ENCODE measurements at regions not wholly inside any gene's neighbourhood (a gene's known extent, or its start where the extent isn't known, plus 50 kb on each side); places are given as distances from the start of the nearest gene placed in this dataset.

GRCh38 chr22:22946131-22946530 lies 58.5 kb downstream of the IGLL5 start:
- Histone ChIP-seq H3K4me3 (ENCODE audit: insufficient read depth, low read length) (no peak overlapping the region), H3K27ac (ENCODE audit: low read depth, low read length) (no peak overlapping the region), H3K9me3 (ENCODE audit: low read depth, low read length) (no peaks in the 10 kb centered on the region), H2AFZ (ENCODE audit: low read length) (no peak overlapping the region), H4K20me1 (ENCODE audit: insufficient read depth, low read length) (no peaks in the 10 kb centered on the region), H3K79me2 (ENCODE audit: insufficient read depth, low read length) (no peaks in the 10 kb centered on the region), H3K36me3 (ENCODE audit: insufficient read depth, low read length) (no peaks in the 10 kb centered on the region), H3K4me1 (ENCODE audit: insufficient read depth, low read length) (no peaks in the 10 kb centered on the region), H3K27me3 (ENCODE audit: insufficient read depth, low read length) (no peaks in the 10 kb centered on the region), H3K4me2 (ENCODE audit: insufficient read depth, low read length) (no peak overlapping the region)
- TF ChIP-seq CTCF (IDR thresholded peaks at IDR 0.05; ENCODE audit: extremely low read depth, low read depth, low read length), result no peak
- DNase-seq (ENCODE audit: insufficient read length, low spot score, missing footprints), result no peak

GRCh38 chr22:22948651-22949571 lies 61.3 kb downstream of the IGLL5 start:
- no peak overlapping the region for H3K27ac ChIP-seq (ENCODE audit: low read depth, low read length)

GRCh38 chr22:22949953-22950352 lies 62.3 kb downstream of the IGLL5 start:
- no peaks in the 10 kb centered on the region for H3K36me3 ChIP-seq (ENCODE audit: insufficient read depth, low read length)
- peak; percentile 26 for DNase-seq (ENCODE audit: insufficient read length, low spot score, missing footprints)
- H3K79me2 ChIP-seq (ENCODE audit: insufficient read depth, low read length), result no peaks in the 10 kb centered on the region
- no peak overlapping the region for H2AFZ ChIP-seq (ENCODE audit: low read length)
- no peak for TF ChIP-seq CTCF (IDR thresholded peaks at IDR 0.05; ENCODE audit: extremely low read depth, low read depth, low read length)
- H3K4me3 ChIP-seq (ENCODE audit: insufficient read depth, low read length), result no peak overlapping the region
- no peaks in the 10 kb centered on the region for H3K9me3 ChIP-seq (ENCODE audit: low read depth, low read length)
- H4K20me1 ChIP-seq (ENCODE audit: insufficient read depth, low read length), result no peaks in the 10 kb centered on the region
- H3K4me2 ChIP-seq (ENCODE audit: insufficient read depth, low read length), result no peak overlapping the region
- no peak overlapping the region for H3K27ac ChIP-seq (ENCODE audit: low read depth, low read length)
- no peaks in the 10 kb centered on the region for H3K4me1 ChIP-seq (ENCODE audit: insufficient read depth, low read length)
- peaks cover 19% of the 10 kb centered on the region for H3K27me3 ChIP-seq (ENCODE audit: insufficient read depth, low read length)

More at GRCh38 chr22:22948651-22949571, 61.3 kb downstream of the IGLL5 start:
- Histone ChIP-seq H3K4me1 (ENCODE audit: insufficient read depth, low read length) (no peaks in the 10 kb centered on the region), H2AFZ (ENCODE audit: low read length) (no peak overlapping the region), H3K4me3 (ENCODE audit: insufficient read depth, low read length) (no peak overlapping the region), H3K9me3 (ENCODE audit: low read depth, low read length) (no peaks in the 10 kb centered on the region), H4K20me1 (ENCODE audit: insufficient read depth, low read length) (no peaks in the 10 kb centered on the region), H3K4me2 (ENCODE audit: insufficient read depth, low read length) (no peak overlapping the region), H3K36me3 (ENCODE audit: insufficient read depth, low read length) (no peaks in the 10 kb centered on the region), H3K27me3 (ENCODE audit: insufficient read depth, low read length) (peaks cover 11% of the 10 kb centered on the region), H3K79me2 (ENCODE audit: insufficient read depth, low read length) (no peaks in the 10 kb centered on the region)
- DNase-seq (ENCODE audit: insufficient read length, low spot score, missing footprints), result no peak
- no peak for TF ChIP-seq CTCF (IDR thresholded peaks at IDR 0.05; ENCODE audit: extremely low read depth, low read depth, low read length)

- no peak overlapping the region for H3K27ac ChIP-seq (ENCODE audit: low read depth, low read length)
- no peak overlapping the region for H2AFZ ChIP-seq (ENCODE audit: low read length)
- no peaks in the 10 kb centered on the region for H3K9me3 ChIP-seq (ENCODE audit: low read depth, low read length)
- H3K4me3 ChIP-seq (ENCODE audit: insufficient read depth, low read length), result no peak overlapping the region
- H3K36me3 ChIP-seq (ENCODE audit: insufficient read depth, low read length), result no peaks in the 10 kb centered on the region
- no peaks in the 10 kb centered on the region for H3K79me2 ChIP-seq (ENCODE audit: insufficient read depth, low read length)
- no peaks in the 10 kb centered on the region for H4K20me1 ChIP-seq (ENCODE audit: insufficient read depth, low read length)
- no peaks in the 10 kb centered on the region for H3K4me1 ChIP-seq (ENCODE audit: insufficient read depth, low read length)
- no peak for DNase-seq (ENCODE audit: insufficient read length, low spot score, missing footprints)
- no peak overlapping the region for H3K4me2 ChIP-seq (ENCODE audit: insufficient read depth, low read length)
- H3K27me3 ChIP-seq (ENCODE audit: insufficient read depth, low read length), result peaks cover 19% of the 10 kb centered on the region
- no peak for TF ChIP-seq CTCF (IDR thresholded peaks at IDR 0.05; ENCODE audit: extremely low read depth, low read depth, low read length)
These were observed 63.4 kb downstream of the IGLL5 start for GRCh38 chr22:22951035-22951434.

All from osteoblast (primary cell).